ENCODE measurements at regions not wholly inside any gene's neighbourhood (a gene's known extent, or its start where the extent isn't known, plus 50 kb on each side); places are given as distances from the start of the nearest gene placed in this dataset.
A peak's percentile ranks its signal among the peaks of the same experiment; 100 is the strongest.

DNA sequence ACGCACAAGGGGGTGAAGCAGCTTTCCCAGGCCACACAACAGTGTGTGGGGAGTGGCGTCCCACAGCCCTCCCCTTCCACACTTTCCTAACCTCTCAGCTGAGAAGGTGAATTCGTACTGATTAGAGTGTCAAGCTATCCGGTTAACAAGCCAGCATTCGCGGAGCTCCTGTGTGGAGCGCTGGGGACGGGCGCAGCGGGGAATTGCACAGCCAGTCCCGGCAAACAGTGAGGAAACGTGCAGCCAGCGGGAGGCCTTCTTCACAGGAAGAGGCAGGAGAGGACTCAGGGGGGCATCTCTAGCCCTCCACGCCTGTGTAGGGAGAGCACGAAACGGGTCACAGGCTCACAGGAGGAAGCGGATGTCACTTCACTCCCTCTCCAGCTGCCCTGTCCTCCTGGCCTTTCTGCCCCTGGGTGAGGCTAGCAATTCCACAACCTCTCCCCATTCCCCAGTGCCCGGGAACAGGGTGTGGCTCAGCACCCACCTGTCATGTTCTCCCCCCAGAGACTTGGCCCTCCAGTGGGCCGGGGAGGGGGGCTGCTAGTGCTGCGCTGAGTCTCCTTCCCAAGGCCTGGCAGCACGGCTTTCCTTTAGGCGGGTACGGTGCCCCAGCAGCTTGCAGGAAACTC lies 117.3 kb downstream of the CPZ start:
- Histone ChIP-seq H3K79me1 (ENCODE audit: low read depth, low read length) (no peaks in the 10 kb centered on the region), H2AK5ac (ENCODE audit: low read depth, low read length) (no peak overlapping the region), H3K4me2 (ENCODE audit: insufficient read depth in 1 of 2, low read depth in 2 of 2, low read length in 2 of 2) (no peak overlapping the region), H3K4me1 (replicated peaks in 1 of 4; ENCODE audit: control insufficient read depth in 3 of 4, insufficient read depth in 4 of 4, low read length in 3 of 4) (peaks cover 0 to 9% (median 2%) of the 10 kb centered on the region in 4 experiments; a peak in 5 of 7 replicates), H4K91ac (replicated peaks; ENCODE audit: insufficient read length, low read length) (no peak overlapping the region), H3K18ac (ENCODE audit: extremely low read depth, low read length) (no peak overlapping the region), H2BK15ac (ENCODE audit: low read length) (no peak overlapping the region), H3K23me2 (ENCODE audit: low read depth, low read length) (no peaks in the 10 kb centered on the region), H3K4me3 (ENCODE audit: extremely low read depth in 1 of 4, insufficient read depth in 2 of 4, low read depth in 3 of 4, low read length in 4 of 4) (no peak overlapping the region), H3K56ac (replicated peaks; ENCODE audit: insufficient read length, low read depth, low read length) (no peak overlapping the region), H4K5ac (ENCODE audit: insufficient read length, low read depth, low read length) (no peak overlapping the region), H2BK120ac (replicated peaks; ENCODE audit: low read depth, low read length) (no peak overlapping the region), H3K36me3 (ENCODE audit: control insufficient read depth in 2 of 4, insufficient read depth in 4 of 4, low read length in 3 of 4) (no peaks in the 10 kb centered on the region), H3K27me3 (replicated peaks in 1 of 4; ENCODE audit: control insufficient read depth in 3 of 4, extremely low read depth in 1 of 4, insufficient read depth in 3 of 4, low read length in 3 of 4) (no peaks in the 10 kb centered on the region), H3K14ac (ENCODE audit: insufficient read length) (no peak overlapping the region), H2BK20ac (ENCODE audit: low read length) (no peak overlapping the region), H2BK12ac (ENCODE audit: low read depth, low read length) (no peak overlapping the region), H3K9me3 (ENCODE audit: insufficient read depth in 2 of 2, low read depth in 1 of 2, low read length in 1 of 2) (peaks cover 0 to 10% of the 10 kb centered on the region in 2 experiments; a peak in 2 of 4 replicates), H2AFZ (ENCODE audit: low read length) (no peak overlapping the region), H3K79me2 (ENCODE audit: control insufficient read depth in 1 of 2, insufficient read depth in 2 of 2, low read length in 2 of 2) (no peaks in the 10 kb centered on the region), H3K9ac (replicated peaks in 1 of 4; ENCODE audit: extremely low read depth in 1 of 4, low read depth in 3 of 4, low read length in 3 of 4) (no peak overlapping the region), H3K27ac (ENCODE audit: low read depth, low read length) (no peak overlapping the region), H4K20me1 (replicated peaks in 1 of 2; ENCODE audit: control insufficient read depth in 1 of 2, insufficient read depth in 2 of 2, low read length in 2 of 2) (no peaks in the 10 kb centered on the region), H3K4ac (replicated peaks; ENCODE audit: insufficient read length, low read depth, low read length) (no peak overlapping the region), H2BK5ac (ENCODE audit: low read depth, low read length) (no peak overlapping the region), H3K23ac (ENCODE audit: insufficient read length) (no peak overlapping the region), H4K8ac (ENCODE audit: extremely low read depth, insufficient read depth, low read length) (peak overlapping the region; percentile 14; the same call in 1 of the 2 replicates)
- POLR2A ChIA-PET (ENCODE audit: partially characterized antibody) = no interaction called here
- FAIRE-seq (no peak), DNase-seq (ENCODE audit: low read depth in 1 of 2, low spot score in 2 of 2) (peak in 1 of 2 experiments; percentile 46)
- 75% methylated on average over 23 of the region's 23 CpGs; no CpG with 5 or more reads in 1 of the 2 experiments for WGBS, 2 experiments (ENCODE audit: extremely low coverage in 1 of 2, insufficient coverage in 1 of 2, insufficient read length in 1 of 2, insufficient replicate concordance in 2 of 2, low coverage in 1 of 2, low lambda C conversion rate in 2 of 2, missing lambda C conversion rate in 1 of 2)
- CTCF ChIA-PET (ENCODE audit: partially characterized antibody) = interaction anchor here (1.0 to 1.4 kb wide), 2 partner anchors 22 to 177 kb away, joined by 3 to 4 read pairs; no protein-coding TSS in a partner anchor
- no peak for TF ChIP-seq CREB1 (IDR thresholded peaks at IDR 0.05)
- TF ChIP-seq CBX5 (IDR thresholded peaks at IDR 0.05; ENCODE audit: low read depth, low read length) = no peak
- TF ChIP-seq BCL11A (IDR thresholded peaks at IDR 0.05; ENCODE audit: low read depth in 2 of 2, low read length in 2 of 2) = no peak
- no peak for TF ChIP-seq NANOG (IDR thresholded peaks at IDR 0.05; ENCODE audit: insufficient read depth, low read depth, low read length, poor library complexity, severe bottlenecking)
- TF ChIP-seq, protein P1, sequence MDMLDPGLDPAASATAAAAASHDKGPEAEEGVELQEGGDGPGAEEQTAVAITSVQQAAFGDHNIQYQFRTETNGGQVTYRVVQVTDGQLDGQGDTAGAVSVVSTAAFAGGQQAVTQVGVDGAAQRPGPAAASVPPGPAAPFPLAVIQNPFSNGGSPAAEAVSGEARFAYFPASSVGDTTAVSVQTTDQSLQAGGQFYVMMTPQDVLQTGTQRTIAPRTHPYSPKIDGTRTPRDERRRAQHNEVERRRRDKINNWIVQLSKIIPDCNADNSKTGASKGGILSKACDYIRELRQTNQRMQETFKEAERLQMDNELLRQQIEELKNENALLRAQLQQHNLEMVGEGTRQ (IDR thresholded peaks at IDR 0.05; ENCODE audit: low read length) = no peak
- no peak for TF ChIP-seq JUND (IDR thresholded peaks at IDR 0.05; ENCODE audit: low read length)
- no peak for TF ChIP-seq CHD1 (IDR thresholded peaks at IDR 0.05; ENCODE audit: low read depth, low read length)
- no peak for TF ChIP-seq SAP30 (IDR thresholded peaks at IDR 0.05; ENCODE audit: insufficient read depth, insufficient replicate concordance, low read length)
- TF ChIP-seq ASH2L (IDR thresholded peaks at IDR 0.05; ENCODE audit: low read length) = no peak
- no peak for TF ChIP-seq RNF2 (IDR thresholded peaks at IDR 0.05; ENCODE audit: borderline replicate concordance, low read depth, low read length, missing control alignments, poor library complexity, severe bottlenecking)
- TF ChIP-seq TAF1 (IDR thresholded peaks at IDR 0.05; ENCODE audit: low read depth, low read length) = no peak

All from H1 (cell line).